Large intestine (tissue), 3 donors: ENCODE measurements at regions not wholly inside any gene's neighbourhood (a gene's known extent, or its start where the extent isn't known, plus 50 kb on each side); places are given as distances from the start of the nearest gene placed in this dataset.

Experiments
- DNase-seq, 2 donors: peaks; one replicate each; pipeline versions ENCODE4 v3.0.0 to v3.0.0-alpha.2; 2013
- H3K27ac ChIP-seq: one replicate; pipeline ENCODE4 v1.5.1; 2013; ENCODE audit warnings: low read length
- H3K27me3 ChIP-seq: 2 replicates; pipeline ENCODE4 v1.6.1; 2013; ENCODE audit warnings: low read length; ENCODE audit not compliant: control insufficient read depth, insufficient read depth
- H3K36me3 ChIP-seq: 2 replicates; pipeline ENCODE4 v1.6.1; 2013; ENCODE audit warnings: low read length; ENCODE audit not compliant: control insufficient read depth, insufficient read depth
- H3K4me1 ChIP-seq: one replicate; pipeline ENCODE4 v1.6.1; 2013; ENCODE audit warnings: low read length; ENCODE audit not compliant: control insufficient read depth, insufficient read depth
- H3K4me3 ChIP-seq: one replicate; pipeline ENCODE4 v1.5.1; 2013; ENCODE audit warnings: low read length
- H3K9me3 ChIP-seq: one replicate; pipeline ENCODE4 v1.6.1; 2013; ENCODE audit warnings: mild to moderate bottlenecking, low read depth, low read length, moderate library complexity; ENCODE audit not compliant: control insufficient read depth
- WGBS: methylation state at CpG from one replicate; pipeline ENCODE4 v1.1.5; 2013; ENCODE audit warnings: low lambda C conversion rate; ENCODE audit not compliant: insufficient coverage; 5-methylcytosine and 5-hydroxymethylcytosine counted together

- H3K36me3 ChIP-seq = no peaks in the 10 kb centered on the region
- DNase-seq = no peak
- no peak overlapping the region for H3K4me3 ChIP-seq
- no peaks in the 10 kb centered on the region for H3K9me3 ChIP-seq
- H3K27ac ChIP-seq = no peak overlapping the region
- WGBS = no CpG with 5 or more reads among the region's 6 CpGs
- peaks cover 3% of the 10 kb centered on the region for H3K4me1 ChIP-seq
- H3K27me3 ChIP-seq = no peaks in the 10 kb centered on the region
Observed at GRCh38 chr20:56810141-56810540, 181.0 kb downstream of the TFAP2C start.

- H3K4me1 ChIP-seq = no peaks in the 10 kb centered on the region
- H3K9me3 ChIP-seq = no peaks in the 10 kb centered on the region
- no peaks in the 10 kb centered on the region for H3K36me3 ChIP-seq
- DNase-seq = no peak
- WGBS = no CpG with 5 or more reads among the region's 6 CpGs
- H3K4me3 ChIP-seq = no peak overlapping the region
- no peak overlapping the region for H3K27ac ChIP-seq
- H3K27me3 ChIP-seq = peaks cover 3% of the 10 kb centered on the region
Observed at GRCh38 chr20:56815796-56816195, 186.7 kb downstream of the TFAP2C start.

GRCh38 chr20:56816349-56816748 lies 187.2 kb downstream of the TFAP2C start:
- no peak for DNase-seq
- H3K27ac ChIP-seq = no peak overlapping the region
- WGBS = 80% methylated on average over 1 of the region's 7 CpGs
- peaks cover 8% of the 10 kb centered on the region for H3K27me3 ChIP-seq
- no peaks in the 10 kb centered on the region for H3K36me3 ChIP-seq
- no peak overlapping the region for H3K4me3 ChIP-seq
- H3K4me1 ChIP-seq = no peaks in the 10 kb centered on the region
- no peaks in the 10 kb centered on the region for H3K9me3 ChIP-seq

GRCh38 chr20:56817780-56818675 lies 188.9 kb downstream of the TFAP2C start:
- no peaks in the 10 kb centered on the region for H3K36me3 ChIP-seq
- no peak for DNase-seq
- peaks cover 8% of the 10 kb centered on the region for H3K27me3 ChIP-seq
- H3K4me1 ChIP-seq = no peaks in the 10 kb centered on the region
- WGBS = 94% methylated on average over 2 of the region's 6 CpGs
- no peaks in the 10 kb centered on the region for H3K9me3 ChIP-seq
- no peak overlapping the region for H3K27ac ChIP-seq
- H3K4me3 ChIP-seq = no peak overlapping the region

- no CpG with 5 or more reads among the region's 3 CpGs for WGBS
- Histone ChIP-seq H3K4me3 (no peak overlapping the region), H3K9me3 (no peaks in the 10 kb centered on the region), H3K27me3 (peaks cover 12% of the 10 kb centered on the region), H3K36me3 (no peaks in the 10 kb centered on the region), H3K4me1 (no peaks in the 10 kb centered on the region), H3K27ac (no peak overlapping the region)
- DNase-seq = no peak
Observed at GRCh38 chr20:56820984-56821383, 191.9 kb downstream of the TFAP2C start.

GRCh38 chr20:56826306-56826704 lies 197.2 kb downstream of the TFAP2C start:
- H3K9me3 ChIP-seq = no peaks in the 10 kb centered on the region
- H3K27me3 ChIP-seq = peaks cover 32% of the 10 kb centered on the region

GRCh38 chr20:56826705-56827665 lies 197.9 kb downstream of the TFAP2C start:
- Histone ChIP-seq H3K27ac (no peak overlapping the region), H3K4me3 (no peak overlapping the region), H3K9me3 (no peaks in the 10 kb centered on the region), H3K27me3 (peaks cover 35% of the 10 kb centered on the region), H3K4me1 (no peaks in the 10 kb centered on the region), H3K36me3 (no peaks in the 10 kb centered on the region)
- whole genome bisulfite sequencing = 80% methylated on average over 1 of the region's 22 CpGs
- DNase-seq = no peak

More at GRCh38 chr20:56826306-56826704, 197.2 kb downstream of the TFAP2C start:
- no peaks in the 10 kb centered on the region for H3K4me1 ChIP-seq
- H3K27ac ChIP-seq = no peak overlapping the region
- no peak overlapping the region for H3K4me3 ChIP-seq
- no peak for DNase-seq
- no peaks in the 10 kb centered on the region for H3K36me3 ChIP-seq
- 82% methylated on average over 2 of the region's 4 CpGs for WGBS

- DNase-seq = no peak
- H3K27me3 ChIP-seq = peaks cover 36% of the 10 kb centered on the region
- H3K27ac ChIP-seq = no peak overlapping the region
- no peaks in the 10 kb centered on the region for H3K36me3 ChIP-seq
- H3K4me1 ChIP-seq = no peaks in the 10 kb centered on the region
- no CpG with 5 or more reads among the region's 14 CpGs for WGBS
- H3K4me3 ChIP-seq = no peak overlapping the region
- no peaks in the 10 kb centered on the region for H3K9me3 ChIP-seq
Observed at GRCh38 chr20:56827763-56828162, 198.7 kb downstream of the TFAP2C start.

GRCh38 chr20:56828402-56828801 lies 199.3 kb downstream of the TFAP2C start:
- Histone ChIP-seq H3K9me3 (no peaks in the 10 kb centered on the region), H3K4me1 (no peaks in the 10 kb centered on the region), H3K4me3 (no peak overlapping the region), H3K36me3 (no peaks in the 10 kb centered on the region), H3K27ac (no peak overlapping the region), H3K27me3 (peaks cover 40% of the 10 kb centered on the region)
- no CpG with 5 or more reads among the region's 9 CpGs for WGBS
- DNase-seq = no peak

GRCh38 chr20:56829788-56830385 lies 200.8 kb downstream of the TFAP2C start:
- DNase-seq = no peak
- H3K36me3 ChIP-seq = no peaks in the 10 kb centered on the region
- no peak overlapping the region for H3K27ac ChIP-seq
- H3K27me3 ChIP-seq = peaks cover 40% of the 10 kb centered on the region
- H3K4me1 ChIP-seq = no peaks in the 10 kb centered on the region
- no CpG with 5 or more reads among the region's 17 CpGs for WGBS
- H3K9me3 ChIP-seq = no peaks in the 10 kb centered on the region
- no peak overlapping the region for H3K4me3 ChIP-seq
